ENCODE measurements at regions not wholly inside any gene's neighbourhood (a gene's known extent, or its start where the extent isn't known, plus 50 kb on each side); places are given as distances from the start of the nearest gene placed in this dataset.

- H3K36me3 ChIP-seq (ENCODE audit: insufficient read depth, low read length), result no peaks in the 10 kb centered on the region
- H3K27ac ChIP-seq (ENCODE audit: low read depth, low read length, poor library complexity, severe bottlenecking), result no peak overlapping the region
- intact Hi-C loops (cut with micrococcal nuclease; ENCODE audit: unreplicated experiment), result no loop called here
- no peak overlapping the region for H2AFZ ChIP-seq (ENCODE audit: low read length)
- no peak overlapping the region for H3K4me3 ChIP-seq (ENCODE audit: low read depth, low read length, poor library complexity, severe bottlenecking)
- no peaks in the 10 kb centered on the region for H3K9me3 ChIP-seq (ENCODE audit: low read length)
- no peaks in the 10 kb centered on the region for H3K9me2 ChIP-seq (ENCODE audit: insufficient read depth, low read length)
- no peak for TF ChIP-seq EZH2phosphoT487 (IDR thresholded peaks at IDR 0.05; ENCODE audit: borderline replicate concordance, low read depth, low read length)
- TF ChIP-seq CTCF (conservative IDR thresholded peaks at IDR 0.05; ENCODE audit: low read length), result no peak
- no peaks in the 10 kb centered on the region for H4K20me1 ChIP-seq (ENCODE audit: insufficient read depth, low read length)
- no TSS peak for BruUV-seq (replicated peaks)
- peaks cover 6% of the 10 kb centered on the region for H3K4me1 ChIP-seq (ENCODE audit: insufficient read depth, low read length, poor library complexity, severe bottlenecking)
- CTCF ChIA-PET (ENCODE audit: unreplicated experiment), result no interaction called here
- POLR2A ChIA-PET, result no interaction called here
- no peak overlapping the region for H3K4me2 ChIP-seq (ENCODE audit: low read length)
- H3K79me2 ChIP-seq (ENCODE audit: insufficient read depth, low read depth, low read length), result no peaks in the 10 kb centered on the region
- no peak for DNase-seq (ENCODE audit: low spot score)
These were observed 1776.2 kb upstream of the SEL1L start for GRCh38 chr14:83309833-83310232.

GRCh38 chr14:83312511-83312910, 1778.9 kb upstream of the SEL1L start:
- H3K4me1 ChIP-seq (ENCODE audit: insufficient read depth, low read length, poor library complexity, severe bottlenecking), result peaks cover 13% of the 10 kb centered on the region
- intact Hi-C loops (cut with micrococcal nuclease; ENCODE audit: unreplicated experiment), result no loop called here
- ChIA-PET CTCF (ENCODE audit: unreplicated experiment) (no interaction called here), POLR2A (interaction anchor here (0.9 to 1.6 kb wide), 5 partner anchors 8 to 72 kb away, joined by 3 to 6 read pairs (median 3); no protein-coding TSS in a partner anchor)
- no peak overlapping the region for H3K4me2 ChIP-seq (ENCODE audit: low read length)
- H3K9me2 ChIP-seq (ENCODE audit: insufficient read depth, low read length), result no peaks in the 10 kb centered on the region
- H3K36me3 ChIP-seq (ENCODE audit: insufficient read depth, low read length), result no peaks in the 10 kb centered on the region
- H3K4me3 ChIP-seq (ENCODE audit: low read depth, low read length, poor library complexity, severe bottlenecking), result no peak overlapping the region
- BruUV-seq (replicated peaks), result no TSS peak
- DNase-seq (ENCODE audit: low spot score), result no peak
- H2AFZ ChIP-seq (ENCODE audit: low read length), result no peak overlapping the region
- TF ChIP-seq EZH2phosphoT487 (IDR thresholded peaks at IDR 0.05; ENCODE audit: borderline replicate concordance, low read depth, low read length) (no peak), CTCF (conservative IDR thresholded peaks at IDR 0.05; ENCODE audit: low read length) (no peak)
- no peaks in the 10 kb centered on the region for H3K9me3 ChIP-seq (ENCODE audit: low read length)
- no peak overlapping the region for H3K27ac ChIP-seq (ENCODE audit: low read depth, low read length, poor library complexity, severe bottlenecking)
- H4K20me1 ChIP-seq (ENCODE audit: insufficient read depth, low read length), result no peaks in the 10 kb centered on the region
- no peaks in the 10 kb centered on the region for H3K79me2 ChIP-seq (ENCODE audit: insufficient read depth, low read depth, low read length)

- Histone ChIP-seq H2AFZ (ENCODE audit: low read length) (0 out of 2 replicates have a peak overlapping the region, but pooled peaks have one; percentile 29), H3K4me3 (ENCODE audit: low read depth, low read length, poor library complexity, severe bottlenecking) (no peak overlapping the region), H3K4me1 (ENCODE audit: insufficient read depth, low read length, poor library complexity, severe bottlenecking) (peaks cover 13% of the 10 kb centered on the region), H4K20me1 (ENCODE audit: insufficient read depth, low read length) (no peaks in the 10 kb centered on the region), H3K79me2 (ENCODE audit: insufficient read depth, low read depth, low read length) (no peaks in the 10 kb centered on the region), H3K4me2 (ENCODE audit: low read length) (peak overlapping the region; percentile 31; the same call in 1 of the 2 replicates), H3K9me2 (ENCODE audit: insufficient read depth, low read length) (no peaks in the 10 kb centered on the region), H3K36me3 (ENCODE audit: insufficient read depth, low read length) (no peaks in the 10 kb centered on the region), H3K9me3 (ENCODE audit: low read length) (no peaks in the 10 kb centered on the region), H3K27ac (ENCODE audit: low read depth, low read length, poor library complexity, severe bottlenecking) (no peak overlapping the region)
- no peak for TF ChIP-seq EZH2phosphoT487 (IDR thresholded peaks at IDR 0.05; ENCODE audit: borderline replicate concordance, low read depth, low read length)
- TF ChIP-seq CTCF (conservative IDR thresholded peaks at IDR 0.05; ENCODE audit: low read length), result no peak
- intact Hi-C loops (cut with micrococcal nuclease; ENCODE audit: unreplicated experiment), result loop anchor here (5.0 kb wide), 1 partner anchor 43 kb away; no protein-coding TSS in a partner anchor
- ChIA-PET CTCF (ENCODE audit: unreplicated experiment) (no interaction called here), POLR2A (interaction anchor here (0.5 to 1.1 kb wide), 6 partner anchors 9 to 990 kb away, joined by 3 to 5 read pairs (median 3); no protein-coding TSS in a partner anchor)
- BruUV-seq (replicated peaks), result no TSS peak
- DNase-seq (ENCODE audit: low spot score), result no peak
These were observed 1781.1 kb upstream of the SEL1L start for GRCh38 chr14:83314764-83315163.

Measured in OCI-LY7 (cell line).